HL-60 (cell line): ENCODE measurements at regions not wholly inside any gene's neighbourhood (a gene's known extent, or its start where the extent isn't known, plus 50 kb on each side); places are given as distances from the start of the nearest gene placed in this dataset.

ENCODE experiments used
- CTCF ChIP-seq: IDR thresholded peaks from one replicate; pipeline ENCODE4 v1.5.1; 2011; ENCODE audit warnings: low read length, control low read depth, inconsistent platforms; ENCODE audit not compliant: insufficient read depth
- REST ChIP-seq: IDR thresholded peaks from 2 replicates; pipeline ENCODE4 v1.6.1; 2012; ENCODE audit warnings: low read depth; ENCODE audit not compliant: insufficient replicate concordance

- no peak for TF ChIP-seq CTCF
- no peak for TF ChIP-seq REST
Measured at GRCh38 chr6:54694928-54695532, 151.5 kb upstream of the FAM83B start.
